ENCODE measurements at regions not wholly inside any gene's neighbourhood (a gene's known extent, or its start where the extent isn't known, plus 50 kb on each side); places are given as distances from the start of the nearest gene placed in this dataset.

GRCh38 chr18:51437280-51438271 lies 240.1 kb upstream of the MEX3C start:
- Histone ChIP-seq H3K27me3 (ENCODE audit: insufficient read depth, low read length) (no peaks in the 10 kb centered on the region), H3K36me3 (ENCODE audit: insufficient read depth, low read length) (no peaks in the 10 kb centered on the region), H3K9me3 (ENCODE audit: control insufficient read depth in 1 of 2, low read length in 2 of 2) (no peaks in the 10 kb centered on the region), H3K4me3 (ENCODE audit: low read length in 2 of 2) (no peak overlapping the region), H3K4me1 (ENCODE audit: insufficient read depth, low read length) (no peaks in the 10 kb centered on the region), H3K27ac (ENCODE audit: low read depth, low read length) (no peak overlapping the region)
- H3K4me1 Mint-ChIP-seq: peaks cover 0 to 4% (median 4%) of the 10 kb centered on the region in 4 donors
- ChIA-PET CTCF (ENCODE audit: partially characterized antibody) (no interaction called here), POLR2A (ENCODE audit: partially characterized antibody) (no interaction called here)
- H3K36me3 Mint-ChIP-seq: no peaks in the 10 kb centered on the region
- H3K9me3 Mint-ChIP-seq: peaks cover 0 to 3% (median under 1%) of the 10 kb centered on the region in 8 donors
- H3K27me3 Mint-ChIP-seq: peaks cover 10 to 17% of the 10 kb centered on the region in 2 donors
- no peak overlapping the region for H3K27ac Mint-ChIP-seq
- intact Hi-C loops (cut with micrococcal nuclease): no loop called here
- no peak overlapping the region for H3K4me3 Mint-ChIP-seq
- no peak for DNase-seq

DNA sequence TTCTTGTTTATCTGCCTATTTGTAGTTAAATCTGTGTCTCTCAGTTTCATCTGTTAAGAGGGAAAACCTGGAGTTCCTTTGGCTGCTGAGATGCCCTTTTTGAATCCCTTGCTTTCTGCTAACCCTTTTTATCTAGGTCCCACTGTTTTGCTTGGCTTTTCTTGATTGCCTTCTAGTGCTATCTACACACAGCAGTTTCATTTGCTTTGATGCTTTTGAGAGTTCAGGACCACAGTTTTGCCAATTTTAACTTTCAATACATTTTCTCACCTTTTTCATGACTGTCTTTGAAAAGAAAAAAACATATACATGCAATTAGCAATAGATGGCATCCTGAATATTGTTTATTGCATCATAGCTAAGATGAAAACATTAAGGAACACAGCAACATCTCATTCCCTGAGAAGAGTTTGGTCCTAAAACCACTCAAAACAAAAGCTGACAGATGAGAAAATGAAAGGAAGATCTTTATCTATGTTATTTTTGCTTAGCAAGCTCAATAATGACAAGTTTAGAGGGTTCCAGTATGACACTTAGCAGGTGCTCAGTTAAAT lies 241.4 kb upstream of the MEX3C start:
- Mint-ChIP-seq H3K4me3 (no peak overlapping the region), H3K27me3 (peaks cover 9 to 26% of the 10 kb centered on the region in 2 donors), H3K9me3 (peaks cover 0 to 3% (median under 1%) of the 10 kb centered on the region in 8 donors), H3K36me3 (no peaks in the 10 kb centered on the region), H3K27ac (no peak overlapping the region), H3K4me1 (peaks cover 0 to 4% (median 4%) of the 10 kb centered on the region in 4 donors)
- Histone ChIP-seq H3K9me3 (ENCODE audit: control insufficient read depth in 1 of 2, low read length in 2 of 2) (no peaks in the 10 kb centered on the region), H3K4me1 (ENCODE audit: insufficient read depth, low read length) (no peaks in the 10 kb centered on the region), H3K27ac (ENCODE audit: low read depth, low read length) (no peak overlapping the region), H3K36me3 (ENCODE audit: insufficient read depth, low read length) (no peaks in the 10 kb centered on the region), H3K4me3 (ENCODE audit: low read length in 2 of 2) (no peak overlapping the region), H3K27me3 (ENCODE audit: insufficient read depth, low read length) (no peaks in the 10 kb centered on the region)
- POLR2A ChIA-PET (ENCODE audit: partially characterized antibody): no interaction called here
- CTCF ChIA-PET (ENCODE audit: partially characterized antibody): no interaction called here
- intact Hi-C loops (cut with micrococcal nuclease): no loop called here
- no peak for DNase-seq

DNA sequence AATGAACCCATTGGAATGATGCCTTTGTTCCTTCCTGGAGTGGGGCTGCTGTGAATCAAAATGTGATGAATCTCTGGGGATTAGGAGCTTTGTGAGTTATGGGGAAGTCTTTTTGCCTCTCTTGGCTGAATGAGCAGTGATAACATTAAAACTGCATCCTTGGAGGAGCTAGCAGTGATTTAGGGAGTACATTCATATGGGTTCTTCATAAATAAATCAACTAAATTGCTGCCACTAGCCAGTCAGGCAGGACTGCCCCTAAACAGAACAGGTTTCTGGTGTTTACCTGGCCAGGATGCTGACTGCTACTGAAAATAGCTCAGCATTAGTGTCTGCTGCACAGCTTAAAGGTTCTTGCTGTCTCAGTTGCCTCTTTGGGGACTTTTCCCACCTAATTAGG lies 244.5 kb upstream of the MEX3C start:
- H3K27me3 ChIP-seq (ENCODE audit: insufficient read depth, low read length): no peaks in the 10 kb centered on the region
- ChIA-PET POLR2A (ENCODE audit: partially characterized antibody) (no interaction called here), CTCF (ENCODE audit: partially characterized antibody) (no interaction called here)
- H3K4me3 Mint-ChIP-seq: no peak overlapping the region
- no peaks in the 10 kb centered on the region for H3K9me3 ChIP-seq (ENCODE audit: control insufficient read depth in 1 of 2, low read length in 2 of 2)
- H3K9me3 Mint-ChIP-seq: peaks cover 0 to 3% (median 0%) of the 10 kb centered on the region in 8 donors
- H3K4me3 ChIP-seq (ENCODE audit: low read length in 2 of 2): no peak overlapping the region
- peaks cover 5 to 28% of the 10 kb centered on the region in 2 donors for H3K27me3 Mint-ChIP-seq
- no peaks in the 10 kb centered on the region for H3K4me1 ChIP-seq (ENCODE audit: insufficient read depth, low read length)
- H3K36me3 ChIP-seq (ENCODE audit: insufficient read depth, low read length): no peaks in the 10 kb centered on the region
- intact Hi-C loops (cut with micrococcal nuclease): no loop called here
- no peak overlapping the region for H3K27ac ChIP-seq (ENCODE audit: low read depth, low read length)
- no peak overlapping the region for H3K27ac Mint-ChIP-seq
- no peaks in the 10 kb centered on the region for H3K36me3 Mint-ChIP-seq
- peaks cover 0 to 3% (median under 1%) of the 10 kb centered on the region in 4 donors for H3K4me1 Mint-ChIP-seq
- no peak for DNase-seq

- H3K27ac Mint-ChIP-seq: no peak overlapping the region
- H3K4me3 Mint-ChIP-seq: no peak overlapping the region
- intact Hi-C loops (cut with micrococcal nuclease): no loop called here
Measured at GRCh38 chr18:51446571-51447210, 249.2 kb upstream of the MEX3C start.

GRCh38 chr18:51447351-51448342 lies 250.2 kb upstream of the MEX3C start:
- ChIA-PET CTCF (ENCODE audit: partially characterized antibody) (no interaction called here), POLR2A (ENCODE audit: partially characterized antibody) (no interaction called here)
- Mint-ChIP-seq H3K9me3 (peaks cover 0 to 2% (median 0%) of the 10 kb centered on the region in 8 donors), H3K27ac (no peak overlapping the region), H3K36me3 (no peaks in the 10 kb centered on the region), H3K4me3 (no peak overlapping the region), H3K4me1 (no peaks in the 10 kb centered on the region), H3K27me3 (peaks cover 6 to 20% of the 10 kb centered on the region in 2 donors)
- Histone ChIP-seq H3K27me3 (ENCODE audit: insufficient read depth, low read length) (no peaks in the 10 kb centered on the region), H3K4me3 (ENCODE audit: low read length in 2 of 2) (no peak overlapping the region), H3K9me3 (ENCODE audit: control insufficient read depth in 1 of 2, low read length in 2 of 2) (no peaks in the 10 kb centered on the region), H3K36me3 (ENCODE audit: insufficient read depth, low read length) (no peaks in the 10 kb centered on the region), H3K27ac (ENCODE audit: low read depth, low read length) (no peak overlapping the region), H3K4me1 (ENCODE audit: insufficient read depth, low read length) (no peaks in the 10 kb centered on the region)
- DNase-seq: no peak
- intact Hi-C loops (cut with micrococcal nuclease): no loop called here

More at GRCh38 chr18:51446571-51447210, 249.2 kb upstream of the MEX3C start:
- Mint-ChIP-seq H3K9me3 (peaks cover 0 to 3% (median 0%) of the 10 kb centered on the region in 8 donors), H3K27me3 (peaks cover 7 to 20% of the 10 kb centered on the region in 2 donors), H3K36me3 (no peaks in the 10 kb centered on the region), H3K4me1 (no peaks in the 10 kb centered on the region)
- no peaks in the 10 kb centered on the region for H3K9me3 ChIP-seq (ENCODE audit: control insufficient read depth in 1 of 2, low read length in 2 of 2)
- ChIA-PET POLR2A (ENCODE audit: partially characterized antibody) (no interaction called here), CTCF (ENCODE audit: partially characterized antibody) (no interaction called here)
- no peak for DNase-seq
- H3K4me1 ChIP-seq (ENCODE audit: insufficient read depth, low read length): no peaks in the 10 kb centered on the region
- H3K36me3 ChIP-seq (ENCODE audit: insufficient read depth, low read length): no peaks in the 10 kb centered on the region
- no peak overlapping the region for H3K27ac ChIP-seq (ENCODE audit: low read depth, low read length)
- H3K4me3 ChIP-seq (ENCODE audit: low read length in 2 of 2): no peak overlapping the region
- H3K27me3 ChIP-seq (ENCODE audit: insufficient read depth, low read length): no peaks in the 10 kb centered on the region

GRCh38 chr18:51448949-51449348 lies 251.5 kb upstream of the MEX3C start:
- Mint-ChIP-seq H3K27ac (no peak overlapping the region), H3K27me3 (peaks cover 6 to 11% of the 10 kb centered on the region in 2 donors), H3K4me3 (no peak overlapping the region), H3K36me3 (no peaks in the 10 kb centered on the region), H3K9me3 (peaks cover 0 to 2% (median 0%) of the 10 kb centered on the region in 8 donors), H3K4me1 (no peaks in the 10 kb centered on the region)
- POLR2A ChIA-PET (ENCODE audit: partially characterized antibody): no interaction called here
- no peaks in the 10 kb centered on the region for H3K9me3 ChIP-seq (ENCODE audit: control insufficient read depth in 1 of 2, low read length in 2 of 2)
- no peaks in the 10 kb centered on the region for H3K27me3 ChIP-seq (ENCODE audit: insufficient read depth, low read length)
- no peak for DNase-seq
- intact Hi-C loops (cut with micrococcal nuclease): no loop called here
- H3K36me3 ChIP-seq (ENCODE audit: insufficient read depth, low read length): no peaks in the 10 kb centered on the region
- no peak overlapping the region for H3K4me3 ChIP-seq (ENCODE audit: low read length in 2 of 2)
- CTCF ChIA-PET (ENCODE audit: partially characterized antibody): no interaction called here
- no peaks in the 10 kb centered on the region for H3K4me1 ChIP-seq (ENCODE audit: insufficient read depth, low read length)
- H3K27ac ChIP-seq (ENCODE audit: low read depth, low read length): no peak overlapping the region
